HG02763 (cell line): ENCODE measurements at regions not wholly inside any gene's neighbourhood (a gene's known extent, or its start where the extent isn't known, plus 50 kb on each side); places are given as distances from the start of the nearest gene placed in this dataset.

Experiments
- ATAC-seq: cut with Tn5 transposase; IDR thresholded peaks from one replicate; pipeline ENCODE4 v1.9.1; 2021; ENCODE audit warnings: mild to moderate bottlenecking, moderate library complexity; ENCODE audit not compliant: unreplicated experiment

GRCh38 chr3:193870376-193871219 lies 265.4 kb upstream of the HES1 start:
- no peak for ATAC-seq

DNA sequence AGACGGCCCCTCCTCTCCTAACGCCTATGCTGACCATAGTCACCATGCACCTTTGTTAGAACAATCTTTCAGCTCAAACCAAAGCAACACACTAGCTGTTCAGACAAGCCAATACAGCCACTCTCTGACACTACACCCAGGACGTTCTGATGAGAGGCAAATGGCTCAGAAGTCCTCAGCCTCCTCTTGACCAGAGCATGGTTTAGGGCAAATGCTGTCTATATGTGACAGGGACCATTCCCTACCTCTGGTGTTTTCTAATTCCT lies 264.8 kb upstream of the HES1 start:
- ATAC-seq: no peak

- peak; percentile 66 for ATAC-seq
Measured at GRCh38 chr3:193872265-193872753, 263.6 kb upstream of the HES1 start.

GRCh38 chr3:193873426-193874201 lies 262.3 kb upstream of the HES1 start:
- ATAC-seq: no peak

GRCh38 chr3:193874512-193874911 lies 261.4 kb upstream of the HES1 start:
- no peak for ATAC-seq

- ATAC-seq: no peak
Measured at GRCh38 chr3:193874997-193875593, 260.9 kb upstream of the HES1 start.

DNA sequence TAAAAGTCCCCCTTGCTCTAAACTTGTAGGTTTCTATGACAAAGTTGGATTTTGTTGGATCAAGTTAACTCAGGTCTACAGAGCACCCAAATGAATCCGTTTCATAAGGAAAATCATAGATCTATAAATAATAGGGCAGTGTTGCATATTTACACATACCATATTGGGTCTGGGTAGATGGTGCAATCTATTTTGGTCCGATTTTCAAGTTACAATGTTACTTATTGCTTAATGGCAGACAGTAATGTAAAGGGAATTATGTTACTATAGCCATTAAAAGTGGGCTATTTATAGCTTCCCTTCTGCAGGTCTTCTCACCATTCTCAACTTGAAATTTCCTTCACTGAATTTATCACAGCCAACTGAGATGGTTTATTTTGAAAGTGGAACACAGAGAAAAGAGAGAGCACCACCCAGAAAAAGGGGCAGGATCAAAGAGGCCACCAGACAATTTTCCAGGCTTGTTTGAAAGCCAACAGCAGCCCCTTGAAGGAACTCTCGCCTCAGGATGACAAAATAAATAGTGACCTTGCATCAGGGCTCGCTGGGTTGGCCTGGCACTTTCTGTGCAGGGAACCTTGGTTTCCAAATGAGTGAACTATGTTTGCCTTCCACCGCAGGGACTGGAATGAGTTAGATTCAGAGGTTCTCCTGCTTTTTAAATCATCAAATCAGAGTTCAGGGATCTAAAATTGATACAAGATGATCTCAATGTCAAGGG lies 260.2 kb upstream of the HES1 start:
- no peak for ATAC-seq

DNA sequence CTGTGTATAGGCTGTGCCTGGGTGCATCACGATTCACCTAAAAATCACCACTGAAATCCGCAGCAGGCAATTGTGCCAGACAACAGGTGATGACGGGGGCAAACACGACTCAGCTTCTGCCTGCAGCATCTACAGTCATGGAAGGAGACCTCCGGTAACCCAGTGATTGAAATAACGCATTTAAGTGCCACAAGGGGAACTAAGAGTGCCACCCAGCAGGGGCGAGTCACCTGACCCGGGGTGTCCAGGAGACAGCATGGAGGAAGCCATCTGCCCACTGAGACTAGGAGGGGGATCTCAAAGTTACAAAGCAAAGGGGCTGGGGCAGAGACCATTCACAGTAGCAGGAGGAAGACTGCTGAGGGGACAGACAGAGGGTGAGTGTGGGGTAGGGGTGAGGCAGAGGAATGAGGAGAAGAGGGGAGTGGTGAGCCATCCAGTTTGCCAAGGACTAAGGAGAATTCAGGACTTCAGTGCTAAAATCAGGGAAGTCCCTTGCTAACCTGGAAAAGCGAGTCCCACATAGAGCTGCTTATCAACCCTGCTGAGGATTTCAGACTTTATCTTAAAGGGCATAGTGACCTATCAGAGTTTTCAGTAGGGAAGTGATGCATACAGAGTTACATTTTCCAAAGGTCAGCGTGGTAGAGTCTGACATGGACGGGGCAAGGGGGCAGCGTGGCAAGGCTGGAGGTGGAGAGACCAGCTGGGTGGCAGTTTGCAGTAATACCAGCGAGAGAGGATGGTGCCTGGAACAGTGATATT lies 256.7 kb upstream of the HES1 start:
- ATAC-seq: no peak

GRCh38 chr3:193879864-193880242 lies 256.1 kb upstream of the HES1 start:
- ATAC-seq: no peak

DNA sequence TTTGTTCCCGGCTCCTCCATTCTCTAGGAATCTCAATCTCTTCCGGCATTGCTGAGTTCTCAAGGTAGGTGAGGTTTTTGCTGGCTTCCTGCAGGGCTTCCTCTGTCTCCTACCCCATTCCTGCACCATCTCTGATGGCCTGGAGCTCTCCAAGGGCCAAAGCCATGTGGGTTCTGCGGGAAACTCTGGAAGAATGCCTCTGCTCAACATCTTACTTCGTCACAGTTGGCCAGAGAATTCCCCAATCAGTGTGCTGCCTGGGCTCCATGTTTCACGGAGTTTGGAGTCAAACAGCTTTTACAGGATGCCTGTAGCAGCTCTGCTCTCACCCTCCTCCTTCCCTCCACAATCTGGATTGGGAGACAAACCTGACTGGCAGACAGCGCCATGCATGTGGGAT lies 253.9 kb upstream of the HES1 start:
- ATAC-seq: no peak

GRCh38 chr3:193883551-193883950 lies 252.4 kb upstream of the HES1 start:
- ATAC-seq: no peak

DNA sequence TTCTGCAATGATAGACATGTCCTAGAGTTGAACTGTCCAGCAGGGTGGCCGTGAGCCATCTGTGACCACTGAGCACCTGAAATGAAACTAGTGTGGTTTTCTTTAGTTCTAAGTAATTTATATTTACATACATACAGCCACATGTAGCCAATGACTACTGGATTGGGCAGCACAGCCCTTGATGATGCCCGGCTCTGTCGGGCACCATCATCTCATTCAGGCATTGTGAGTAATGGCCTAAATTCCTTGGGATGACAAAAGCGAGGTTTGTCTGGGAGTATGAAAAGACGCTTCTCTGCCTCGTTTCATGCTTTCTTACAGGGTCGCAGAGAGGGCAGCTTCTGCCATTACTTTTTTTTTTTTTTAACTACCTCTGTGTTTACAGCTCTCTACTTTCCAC lies 251.9 kb upstream of the HES1 start:
- ATAC-seq: no peak

DNA sequence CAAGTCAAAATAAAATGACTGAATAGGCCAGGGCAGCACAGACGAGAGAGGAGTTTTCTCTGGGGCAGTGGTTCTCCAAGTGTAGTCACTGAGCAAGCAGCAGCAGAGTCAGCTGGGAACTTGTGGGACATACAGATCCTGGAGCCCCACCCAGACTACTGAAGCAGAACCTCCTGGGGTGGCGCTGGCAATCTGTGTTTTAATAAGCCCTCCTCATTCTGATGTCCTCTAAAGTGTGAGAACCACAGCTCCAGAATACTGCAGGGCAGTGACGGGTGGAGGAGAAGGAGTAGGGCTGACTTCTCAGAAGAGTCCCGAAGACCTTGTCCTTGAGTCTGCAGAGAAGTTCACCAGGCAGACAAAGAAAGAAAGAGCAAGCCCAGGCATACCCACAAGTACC lies 251.3 kb upstream of the HES1 start:
- ATAC-seq: no peak

DNA sequence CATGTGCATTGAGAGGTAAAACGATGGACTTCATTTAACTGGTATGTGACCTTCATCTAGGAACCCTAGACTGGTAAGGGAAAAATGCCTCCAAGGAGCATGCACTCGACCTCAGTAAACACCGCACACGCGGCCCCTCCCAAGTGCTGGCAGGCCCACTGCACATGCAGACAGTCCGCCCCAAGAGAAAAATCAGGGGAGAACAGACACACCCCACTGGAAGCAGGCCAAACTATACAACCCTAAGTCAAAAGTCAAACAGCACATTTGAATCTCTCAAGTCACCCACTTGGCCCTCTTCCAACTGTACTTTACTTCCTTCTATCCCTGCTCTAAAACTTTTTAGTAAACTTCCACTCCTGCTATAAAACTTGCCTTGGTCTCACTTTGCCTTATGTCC lies 250.1 kb upstream of the HES1 start:
- no peak for ATAC-seq

- ATAC-seq: no peak
Measured at GRCh38 chr3:193890016-193890897, 245.7 kb upstream of the HES1 start.

GRCh38 chr3:193894121-193894863 lies 241.7 kb upstream of the HES1 start:
- ATAC-seq: no peak

DNA sequence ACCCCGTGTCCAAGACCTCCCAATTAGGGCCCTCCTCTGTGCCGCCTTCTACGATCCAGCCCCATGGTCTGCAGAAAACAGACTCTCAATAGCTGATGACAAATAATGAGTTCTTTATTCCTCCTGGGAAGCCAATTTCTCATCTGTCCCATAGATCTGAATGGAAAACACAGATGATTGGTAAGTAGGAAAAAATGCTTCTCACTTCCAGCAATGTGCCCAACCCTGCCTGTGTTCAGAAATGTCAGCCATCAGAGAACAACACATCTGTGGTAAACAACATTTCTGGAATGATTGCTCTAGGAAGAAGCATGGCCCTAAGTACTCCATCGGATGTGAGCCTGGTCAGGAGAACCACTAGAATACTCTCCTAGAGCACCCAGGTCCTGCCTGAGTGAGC lies 240.5 kb upstream of the HES1 start:
- ATAC-seq: no peak

- ATAC-seq: no peak
Measured at GRCh38 chr3:193896419-193896818, 239.5 kb upstream of the HES1 start.

- no peak for ATAC-seq
Measured at GRCh38 chr3:193897288-193897687, 238.7 kb upstream of the HES1 start.
